GM18498 (cell line): ENCODE measurements at regions not wholly inside any gene's neighbourhood (a gene's known extent, or its start where the extent isn't known, plus 50 kb on each side); places are given as distances from the start of the nearest gene placed in this dataset.

Experiments used
- ATAC-seq: cut with Tn5 transposase; IDR thresholded peaks from one replicate; pipeline ENCODE4 v1.9.1; 2021; ENCODE audit warnings: mild to moderate bottlenecking, moderate library complexity; ENCODE audit not compliant: unreplicated experiment

DNA sequence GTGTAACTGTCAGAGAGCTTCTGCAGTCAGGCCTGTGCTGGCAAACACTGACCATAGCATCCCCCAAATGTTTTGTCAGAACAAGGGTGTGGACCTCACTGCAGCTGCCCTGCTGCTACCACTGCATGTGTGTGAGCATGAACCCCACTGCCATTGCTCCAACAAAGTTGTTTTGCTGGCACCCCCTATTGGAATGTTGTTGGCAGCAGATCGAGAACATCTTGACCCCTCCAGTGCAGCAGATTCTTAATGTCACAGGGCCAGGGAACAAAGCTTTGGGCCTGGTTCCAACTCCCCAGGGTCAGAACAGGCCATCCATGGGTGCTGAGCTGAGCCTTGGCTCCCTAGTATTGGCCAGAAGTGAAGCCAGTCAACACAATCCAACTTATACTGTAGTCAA, 1537.4 kb downstream of the NCAM2 start:
- no peak for ATAC-seq

DNA sequence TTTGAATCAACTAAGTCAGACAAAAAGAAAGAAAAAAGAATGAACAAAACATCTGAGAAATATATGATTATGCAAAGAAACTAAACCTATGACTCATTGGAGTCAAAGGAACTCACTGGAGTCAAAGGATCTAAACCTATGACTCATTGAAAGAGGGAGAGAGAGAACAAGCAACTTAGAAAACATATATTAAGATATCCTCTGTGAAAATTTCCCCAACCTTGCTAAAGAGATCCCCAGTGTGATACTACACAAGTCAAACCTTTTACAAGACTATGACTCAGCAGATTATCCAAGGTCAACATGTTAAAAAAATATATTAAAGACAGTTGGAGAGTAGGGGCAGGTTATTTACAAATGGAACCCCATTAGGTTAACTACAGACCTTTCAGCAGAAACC, 1538.3 kb downstream of the NCAM2 start:
- no peak for ATAC-seq

DNA sequence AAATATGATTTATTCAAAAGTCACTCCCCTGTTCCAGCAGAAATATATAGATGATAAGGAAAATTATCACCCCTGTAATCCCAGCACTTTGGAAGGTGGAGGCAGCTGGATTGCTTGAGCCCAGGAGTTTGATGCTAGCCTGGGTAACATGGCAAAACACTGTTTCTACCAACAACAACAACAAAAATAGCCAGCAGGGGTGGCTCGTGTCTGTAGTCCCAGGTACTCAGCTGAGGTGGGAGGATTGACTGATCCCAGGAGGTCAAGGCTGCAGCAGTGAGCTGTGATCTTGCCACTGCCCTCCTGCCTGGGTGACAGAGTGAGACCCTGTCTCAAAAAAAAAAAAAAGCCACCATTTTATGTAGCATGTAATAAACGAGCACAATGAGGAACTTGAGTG, 1546.5 kb downstream of the NCAM2 start:
- no peak for ATAC-seq

DNA sequence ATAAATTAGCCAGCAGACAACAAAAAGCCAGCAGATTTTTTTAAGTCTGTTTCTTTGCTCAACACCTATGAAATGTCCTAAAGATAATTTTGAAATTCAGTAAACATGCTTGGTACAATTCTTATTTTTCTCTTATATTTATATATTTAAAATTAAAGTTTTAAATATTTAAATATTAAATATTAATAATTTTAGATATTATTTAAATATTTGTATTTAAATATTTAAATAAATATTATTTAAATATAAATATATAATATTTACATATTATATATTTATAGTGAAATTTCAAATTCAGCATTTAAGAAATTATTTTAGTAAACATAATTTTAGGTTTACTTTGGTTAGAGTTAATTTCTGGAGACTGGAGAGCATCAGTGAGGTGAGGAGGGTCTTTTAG, 1554.2 kb downstream of the NCAM2 start:
- no peak for ATAC-seq

DNA sequence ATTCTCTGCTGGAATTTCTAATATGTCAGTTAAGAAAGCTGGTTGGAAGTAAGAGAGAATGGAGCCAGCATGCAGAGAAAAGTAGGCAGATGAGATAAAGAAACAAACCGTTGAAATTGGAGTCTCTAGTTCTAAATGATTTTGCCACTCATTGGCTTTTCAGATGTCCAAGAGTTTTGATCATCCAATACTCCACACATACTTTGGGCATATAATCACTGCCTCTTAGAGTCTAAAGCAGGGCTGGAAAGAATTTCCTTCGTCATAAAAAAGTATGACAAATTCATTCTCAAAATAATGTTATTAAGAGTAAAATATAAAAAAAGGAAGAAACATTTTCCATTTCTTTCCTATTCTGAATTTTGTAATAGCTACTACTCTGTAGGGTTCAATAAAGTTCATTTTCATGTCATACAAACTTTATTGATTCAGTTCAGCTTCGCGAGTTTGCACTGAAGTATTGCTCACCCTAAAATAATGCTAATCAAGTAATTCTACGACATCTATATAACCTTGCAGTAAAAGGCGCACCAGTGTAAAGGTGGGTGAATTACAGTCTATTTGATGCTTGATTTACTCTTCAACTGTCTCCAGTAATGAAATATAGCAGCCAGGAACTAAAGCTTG, 1556.6 kb downstream of the NCAM2 start:
- no peak for ATAC-seq

DNA sequence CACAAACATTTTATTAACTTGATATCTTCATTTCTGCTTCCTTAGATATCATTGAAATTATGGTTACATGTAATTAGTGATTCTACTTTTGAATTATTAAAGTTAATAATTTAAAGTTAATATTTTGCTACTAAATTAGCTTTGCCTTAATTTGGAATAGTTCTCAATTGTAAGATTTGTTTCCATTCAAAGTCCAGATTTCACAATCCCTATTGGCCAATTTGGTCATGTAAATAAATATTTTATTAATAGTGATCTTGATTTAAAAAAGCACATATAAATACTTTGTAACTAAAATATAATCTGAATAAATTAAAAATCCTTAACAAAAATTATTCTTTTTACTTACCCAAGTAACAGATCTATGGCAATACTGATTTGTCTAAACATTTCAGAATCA, 1558.6 kb downstream of the NCAM2 start:
- no peak for ATAC-seq

DNA sequence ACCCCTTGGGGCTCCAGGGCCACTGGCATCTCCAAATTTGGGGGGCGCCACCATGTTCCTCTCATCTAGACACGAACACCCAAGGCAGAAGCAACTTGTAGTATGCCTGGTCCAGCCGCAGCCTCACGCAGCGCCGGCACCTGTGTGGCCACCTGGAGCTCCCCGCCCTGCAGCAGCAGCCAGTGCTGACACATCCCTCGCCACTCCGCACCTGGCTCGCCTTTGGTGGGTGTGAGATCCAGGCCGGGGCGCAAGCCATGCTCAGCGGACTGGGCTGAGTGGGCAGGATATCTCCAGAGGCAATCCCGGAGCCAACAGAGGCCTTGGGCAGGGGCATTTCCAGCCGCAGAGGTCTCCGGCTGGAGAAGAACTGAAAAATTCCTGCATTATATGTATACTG, 1563.7 kb downstream of the NCAM2 start:
- no peak for ATAC-seq

DNA sequence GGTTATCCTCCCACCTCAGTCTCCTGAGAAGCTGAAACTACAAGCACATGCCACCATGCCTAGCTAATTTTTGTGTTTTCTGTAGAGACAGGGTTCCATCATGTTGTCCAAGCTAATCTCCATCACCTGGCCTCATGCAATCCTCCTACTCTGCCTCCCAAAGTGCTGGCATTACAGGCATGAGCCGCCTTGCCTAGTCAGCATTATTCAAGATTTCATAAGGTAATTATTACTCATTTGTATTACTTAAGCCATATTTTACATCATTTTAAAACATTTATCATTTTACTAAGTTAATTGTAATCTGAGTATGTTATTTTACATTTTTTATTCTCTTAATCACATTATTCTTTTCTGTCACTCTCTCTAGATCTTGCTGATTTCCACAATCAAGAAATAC, 1575.6 kb downstream of the NCAM2 start:
- no peak for ATAC-seq

DNA sequence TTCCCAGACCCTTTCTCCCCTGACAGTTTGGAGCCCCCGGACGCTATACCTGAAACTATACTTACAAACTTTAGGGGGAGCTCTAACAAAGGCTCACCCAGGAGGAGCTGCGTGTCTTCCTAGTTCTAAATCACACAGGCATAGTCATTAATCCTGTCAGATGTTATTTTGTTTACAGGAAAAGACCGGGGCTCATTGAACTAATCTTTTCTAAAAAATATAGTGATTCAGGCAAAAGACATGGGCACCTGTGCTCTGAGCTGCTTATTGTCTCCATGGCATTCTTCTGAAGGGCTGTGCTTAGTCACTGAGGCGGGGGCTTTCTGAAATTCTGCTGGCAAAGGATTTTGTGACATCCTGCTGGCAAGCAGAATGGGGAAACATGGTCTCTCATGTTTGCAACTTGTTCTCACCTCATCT, 1577.0 kb downstream of the NCAM2 start:
- ATAC-seq: no peak

DNA sequence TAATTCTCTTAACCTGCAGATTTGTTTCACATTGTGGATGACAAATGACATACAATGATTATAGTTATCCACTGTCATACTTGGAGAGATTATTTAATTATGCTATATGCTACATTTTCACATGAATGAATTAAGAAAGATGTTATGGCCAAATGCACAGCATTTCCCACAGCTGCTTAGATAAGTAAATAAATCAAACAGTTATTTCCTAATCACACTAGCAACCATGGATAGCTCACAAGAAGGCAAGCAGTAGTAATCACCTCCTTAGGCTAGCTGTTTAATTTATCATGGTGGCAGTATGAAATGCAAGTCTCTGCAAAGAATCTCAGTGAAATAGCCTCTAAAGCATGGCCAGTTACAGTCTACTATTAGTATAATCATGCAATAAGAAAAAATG, 1581.5 kb downstream of the NCAM2 start:
- ATAC-seq: no peak

DNA sequence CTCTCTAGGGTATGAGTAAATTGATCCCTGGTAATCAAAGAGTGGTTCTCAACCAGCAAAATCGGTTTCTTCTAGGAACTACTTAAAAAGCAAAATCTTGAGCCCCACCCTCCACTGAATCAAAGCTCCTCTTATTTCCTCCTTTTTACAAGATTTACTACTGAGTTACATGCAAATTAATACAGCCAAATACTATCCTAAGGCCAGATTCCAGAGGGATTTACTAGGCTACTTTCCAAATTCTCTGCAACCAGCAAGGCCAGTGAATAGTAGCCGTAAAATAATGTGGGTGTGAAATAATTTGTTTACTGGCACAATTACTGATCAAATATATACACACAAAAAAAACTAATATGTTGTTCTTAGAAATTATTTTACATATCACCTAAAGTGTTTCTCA, 1583.8 kb downstream of the NCAM2 start:
- no peak for ATAC-seq

DNA sequence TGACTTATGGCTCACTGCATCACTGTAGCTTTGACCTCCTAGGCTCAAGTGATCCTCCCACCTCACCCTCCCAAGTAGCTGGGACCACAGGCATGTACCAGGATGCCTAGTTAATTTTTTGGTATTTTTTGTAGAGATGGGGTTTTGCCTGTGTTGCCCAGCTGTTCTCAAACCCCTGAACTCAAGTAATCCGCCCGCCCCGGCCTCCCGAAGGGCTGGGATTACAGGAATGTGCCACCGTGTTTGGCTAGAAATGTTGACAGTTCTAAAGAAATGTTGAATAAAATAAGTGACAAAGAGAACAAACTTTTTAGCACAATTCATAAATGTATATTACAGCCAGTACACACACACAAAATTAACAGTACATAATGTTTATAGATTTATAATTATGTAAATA, 1586.1 kb downstream of the NCAM2 start:
- no peak for ATAC-seq

DNA sequence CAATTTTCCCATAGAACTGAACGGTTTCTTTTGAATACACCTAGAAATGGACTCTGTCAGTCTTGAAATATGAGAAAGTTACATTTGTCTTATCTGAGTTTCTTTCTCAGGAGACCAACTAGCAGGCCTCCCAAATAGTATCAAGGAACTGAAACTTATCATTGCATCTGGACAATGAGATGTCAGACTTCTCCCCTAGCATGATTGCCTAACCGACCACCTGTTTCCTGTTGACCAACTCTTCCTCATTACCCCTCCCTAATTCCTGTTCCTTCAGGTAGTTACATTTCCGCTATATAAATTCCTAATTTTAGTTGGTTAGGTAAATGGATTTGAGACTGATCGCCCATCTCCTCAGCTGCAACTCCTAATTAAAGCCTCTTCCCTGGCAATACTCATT, 1587.3 kb downstream of the NCAM2 start:
- no peak for ATAC-seq

DNA sequence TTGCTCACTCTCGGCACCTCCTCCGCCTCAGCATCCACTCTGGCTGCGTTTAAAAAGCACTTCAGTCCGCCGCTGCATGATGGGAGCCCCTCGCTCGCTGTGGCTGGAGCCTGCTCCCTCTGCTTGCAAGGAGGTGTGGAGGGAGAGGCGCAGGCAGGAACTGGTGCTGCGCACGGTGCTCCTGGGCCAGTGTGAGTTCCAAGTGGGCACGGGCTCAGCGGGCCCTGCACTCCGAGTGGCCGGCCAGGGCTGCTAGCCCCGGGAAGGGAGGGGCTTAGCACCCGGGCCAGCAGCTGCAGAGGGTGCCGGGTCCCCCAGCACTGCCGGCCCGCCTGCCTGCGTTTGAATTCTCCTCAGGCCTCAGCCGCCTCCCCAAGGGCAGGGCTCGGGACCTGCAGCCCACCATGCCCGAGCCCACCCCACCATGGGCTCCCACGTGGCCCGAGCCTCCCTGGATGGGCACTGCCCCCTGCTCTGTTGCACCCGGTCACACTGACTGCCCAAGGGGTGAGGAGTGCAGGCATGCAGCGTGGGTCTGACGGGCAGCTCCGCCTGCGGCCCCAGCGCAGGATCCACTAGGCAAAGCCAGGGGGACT, 1599.5 kb downstream of the NCAM2 start:
- ATAC-seq: no peak

DNA sequence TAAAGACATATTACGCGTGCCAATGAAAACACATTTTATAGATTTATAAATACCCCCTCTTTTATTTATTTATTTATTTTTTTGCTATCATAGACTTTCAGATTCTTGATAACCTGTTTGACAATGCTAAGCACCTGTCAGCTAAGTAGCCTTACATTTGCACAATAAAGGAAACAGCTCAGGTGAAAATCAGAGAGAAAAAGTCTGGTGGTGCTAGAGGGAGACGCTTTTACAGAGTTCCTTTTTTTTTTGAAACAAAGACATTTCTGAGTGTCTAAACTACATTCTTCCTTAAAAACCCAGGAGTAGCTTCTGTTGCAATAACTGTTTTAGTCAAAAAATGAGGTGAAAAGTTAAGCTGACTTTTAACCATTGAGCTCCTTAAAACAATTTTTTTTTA, 1611.6 kb downstream of the NCAM2 start:
- ATAC-seq: no peak

DNA sequence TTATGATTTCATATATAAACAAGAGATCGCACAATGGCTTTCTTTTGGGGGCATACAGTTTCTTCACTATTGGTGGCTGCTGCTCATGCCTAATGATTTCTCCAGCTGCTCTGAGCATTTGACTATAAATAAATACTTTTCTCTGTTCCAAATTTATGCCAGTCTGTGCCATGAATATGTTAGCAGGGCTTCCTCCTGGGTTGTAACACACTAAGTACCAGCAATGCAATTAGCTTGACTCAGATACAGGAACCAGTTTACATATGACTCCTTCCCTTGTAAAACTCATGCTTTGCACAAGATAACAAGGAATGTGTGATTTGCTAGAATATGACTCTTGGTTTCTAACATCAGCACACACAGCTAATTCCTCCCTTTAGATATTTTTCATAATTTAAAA, 1629.7 kb downstream of the NCAM2 start:
- ATAC-seq: no peak

DNA sequence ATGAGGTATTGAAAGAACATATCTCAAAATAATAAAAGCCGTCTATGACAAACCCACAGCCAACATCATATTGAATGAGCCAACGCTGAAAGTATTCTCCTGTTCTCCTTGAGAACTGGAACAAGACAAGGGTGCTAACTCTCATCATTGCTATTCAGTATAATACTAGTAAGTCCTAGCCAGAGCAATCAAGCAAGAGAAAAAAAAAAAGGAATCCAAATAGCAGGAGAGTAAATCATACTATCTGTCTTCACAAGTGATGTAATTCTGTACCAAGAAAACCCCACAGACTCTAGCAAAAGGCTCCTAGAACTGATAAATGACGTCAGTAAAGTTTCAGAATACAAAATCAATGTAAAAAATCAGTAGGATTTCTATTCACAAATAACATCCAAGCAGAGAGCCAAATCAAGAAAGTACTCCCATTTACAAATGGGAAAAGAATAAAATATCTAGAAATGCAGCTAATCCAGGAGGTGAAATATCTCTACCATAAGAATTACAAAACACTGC, 1632.8 kb downstream of the NCAM2 start:
- no peak for ATAC-seq

DNA sequence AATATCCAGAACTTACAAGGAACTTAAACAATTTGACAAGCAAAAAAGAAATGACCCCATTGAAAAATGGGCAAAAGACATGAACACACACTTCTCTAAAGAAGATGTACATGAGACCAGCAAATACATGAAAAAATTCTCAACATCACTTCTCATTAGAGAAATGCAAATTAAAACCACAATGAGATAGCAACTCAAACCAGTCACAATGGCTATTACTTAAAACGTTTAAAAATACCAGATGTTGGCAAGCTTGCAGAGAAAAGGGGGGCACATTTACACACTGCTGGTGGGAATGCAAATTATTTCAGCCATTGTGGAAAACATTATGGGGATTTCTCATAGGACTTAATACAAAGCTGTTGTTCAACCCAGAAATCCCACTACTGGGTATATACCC, 1634.0 kb downstream of the NCAM2 start:
- no peak for ATAC-seq

DNA sequence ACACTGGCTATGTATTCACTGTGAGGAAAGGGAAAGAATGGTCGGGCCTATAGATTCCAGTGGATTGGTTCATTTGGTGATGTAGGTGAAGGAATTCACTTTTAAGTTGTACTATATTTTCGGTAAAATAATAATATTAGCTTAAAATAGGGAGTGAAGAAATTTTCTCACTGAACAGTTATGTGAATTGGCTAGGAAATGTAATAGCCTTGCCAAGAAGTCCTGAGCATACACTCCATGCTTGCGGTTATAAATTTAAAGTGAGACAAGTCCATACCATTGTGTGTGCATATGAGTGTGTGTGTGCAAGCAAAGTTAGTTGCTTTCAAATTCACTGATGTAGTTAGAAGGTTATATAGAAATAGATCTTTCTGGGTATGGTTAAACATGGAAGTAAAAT, 1651.0 kb downstream of the NCAM2 start:
- ATAC-seq: no peak

DNA sequence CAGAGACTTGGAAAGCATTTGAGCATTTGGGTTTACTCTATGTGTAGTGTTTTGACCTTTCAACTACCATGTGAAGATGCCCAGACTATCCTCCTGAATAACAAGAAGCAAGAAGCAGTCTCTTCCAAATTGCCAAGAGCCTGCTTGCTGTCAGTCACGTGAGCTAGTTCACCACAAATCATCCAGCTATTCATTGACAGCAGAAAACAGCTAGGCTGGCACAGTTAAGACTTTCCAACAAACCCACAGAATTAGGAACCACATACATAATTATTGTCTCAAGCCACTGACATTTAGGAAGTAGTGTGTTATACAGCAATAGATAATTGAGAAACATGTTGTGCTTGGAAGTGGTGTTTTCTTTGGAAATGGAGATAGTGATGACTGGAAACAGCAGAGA, 1652.0 kb downstream of the NCAM2 start:
- no peak for ATAC-seq

DNA sequence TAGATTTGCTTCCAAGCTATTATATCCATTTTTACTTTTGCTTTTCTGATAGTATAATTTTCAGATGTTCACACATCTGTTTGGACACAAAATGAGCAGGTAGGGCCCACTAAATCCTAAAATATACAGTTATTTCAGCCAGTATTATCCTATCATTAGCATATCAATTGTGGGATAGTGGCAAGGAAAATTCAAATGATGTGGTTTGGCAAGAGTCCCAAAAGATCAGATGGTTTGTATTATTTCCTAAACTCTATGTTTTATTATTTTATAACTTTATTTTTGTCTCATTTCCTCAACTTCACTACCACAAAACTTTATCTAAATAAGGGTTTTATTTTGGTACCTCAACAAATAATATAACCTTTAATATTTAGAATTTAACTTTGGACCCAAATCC, 1659.6 kb downstream of the NCAM2 start:
- no peak for ATAC-seq

DNA sequence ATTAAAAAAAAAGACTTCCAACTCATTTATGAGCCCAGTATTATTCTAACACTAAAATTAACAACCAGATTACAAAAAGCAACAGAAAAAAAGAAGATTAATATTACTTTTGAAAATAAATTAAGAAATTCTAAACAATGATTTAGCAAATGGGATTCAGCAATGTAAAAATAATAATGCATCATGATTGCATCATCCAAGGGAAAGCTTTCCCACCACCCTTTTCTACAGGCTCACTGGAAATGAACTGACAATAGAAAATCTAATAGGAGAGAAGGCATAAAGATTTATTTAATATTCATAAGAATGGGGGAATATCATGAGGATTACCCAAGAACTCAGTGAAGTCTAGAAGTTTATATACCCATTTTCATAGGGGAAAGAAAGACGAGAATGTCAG, 1671.9 kb downstream of the NCAM2 start:
- ATAC-seq: no peak

DNA sequence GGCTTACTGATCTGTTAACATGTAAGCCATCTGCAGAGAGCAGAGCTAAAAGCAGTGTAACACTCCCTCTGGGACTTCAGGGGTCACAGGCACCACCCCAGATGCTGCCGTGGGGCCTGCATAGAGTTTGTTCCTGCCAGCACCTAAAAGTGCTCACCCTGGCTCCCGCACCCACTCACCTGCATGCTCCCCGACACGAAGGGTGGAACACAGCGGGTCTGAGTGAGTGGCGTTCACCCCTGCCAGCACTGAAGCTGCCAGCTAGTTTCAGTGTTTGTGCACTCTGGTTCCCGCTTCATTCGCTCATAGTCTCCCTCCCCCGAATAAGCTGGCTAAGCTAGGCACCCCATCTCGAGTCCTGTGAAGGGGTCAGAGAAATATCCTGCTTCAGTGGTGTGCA, 1681.0 kb downstream of the NCAM2 start:
- no peak for ATAC-seq
